ENCODE measurements at regions not wholly inside any gene's neighbourhood (a gene's known extent, or its start where the extent isn't known, plus 50 kb on each side); places are given as distances from the start of the nearest gene placed in this dataset.

DNA sequence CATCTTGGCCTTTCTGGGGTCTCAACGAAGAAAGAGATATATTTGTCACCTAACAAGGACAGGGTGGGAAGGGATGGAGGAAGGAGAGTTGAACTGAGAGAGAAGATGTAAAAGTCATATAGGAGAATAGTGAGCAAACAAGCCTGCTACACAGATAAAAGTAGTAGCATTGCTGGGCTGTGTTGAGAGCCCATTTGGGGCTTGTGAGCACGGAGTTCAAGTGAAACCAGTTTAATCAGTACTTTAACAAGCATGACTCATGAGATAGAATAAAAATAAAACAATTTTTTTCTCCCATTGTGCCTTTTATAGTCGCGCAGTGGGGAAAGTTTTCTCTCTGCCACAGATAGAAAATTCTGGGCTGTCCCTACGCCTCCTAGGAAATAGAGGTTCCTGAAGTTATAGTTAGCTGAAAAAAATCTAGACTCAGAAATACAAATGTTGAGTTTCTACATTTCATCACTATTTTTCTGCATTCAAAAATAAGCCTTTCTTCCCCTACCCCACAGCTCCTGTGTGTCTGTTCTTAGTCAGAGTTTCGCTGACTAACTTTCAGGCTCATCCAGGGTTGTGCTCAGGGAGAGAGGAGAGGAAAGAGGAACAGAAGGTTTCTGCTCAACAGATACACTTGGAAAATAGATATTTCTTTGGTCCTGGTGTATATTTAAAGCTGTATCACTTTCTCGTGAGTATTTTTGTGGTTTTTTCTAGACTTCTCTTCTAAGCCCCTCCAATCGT is 395.8 kb upstream of the ADAMTSL1 start:
- Histone ChIP-seq H2AFZ (ENCODE audit: low read depth, low read length) (no peak overlapping the region), H3K9ac (ENCODE audit: insufficient read depth in 1 of 2, low read depth in 2 of 2, low read length in 2 of 2) (no peak overlapping the region), H3K4me3 (no peak overlapping the region), H3K27ac (ENCODE audit: extremely low read depth, low read depth, low read length) (no peak overlapping the region), H3K4me1 (replicated peaks in 1 of 2; ENCODE audit: control insufficient read depth in 2 of 2, insufficient read depth in 2 of 2, low read length in 2 of 2) (no peaks in the 10 kb centered on the region), H3K79me2 (ENCODE audit: control insufficient read depth, insufficient read depth, low read length) (no peaks in the 10 kb centered on the region), H3K27me3 (ENCODE audit: control insufficient read depth in 2 of 2, insufficient read depth in 2 of 2, low read length in 2 of 2) (no peaks in the 10 kb centered on the region), H3K9me3 (replicated peaks; ENCODE audit: control insufficient read depth, insufficient read depth, low read depth, low read length) (no peaks in the 10 kb centered on the region), H3K4me2 (ENCODE audit: insufficient read depth, low read length) (no peak overlapping the region), H3K36me3 (ENCODE audit: control insufficient read depth, insufficient read depth, low read length) (no peaks in the 10 kb centered on the region), H3K9me1 (ENCODE audit: control insufficient read depth, insufficient read depth, low read length) (no peaks in the 10 kb centered on the region), H4K20me1 (replicated peaks; ENCODE audit: control insufficient read depth, insufficient read depth, low read length) (no peaks in the 10 kb centered on the region)
- intact Hi-C loops (cut with micrococcal nuclease): no loop called here
- WGBS (ENCODE audit: insufficient coverage, low coverage, missing lambda C conversion rate): 0% methylated on average over 8 of the region's 8 CpGs
- in situ Hi-C loops (cut with MboI): no loop called here
- CTCF ChIA-PET (ENCODE audit: low intra/inter-chr PET ratio): no interaction called here
- POLR2A ChIA-PET: no interaction called here
- FAIRE-seq (no peak), ATAC-seq (no peak), DNase-seq (ENCODE audit: extremely low read depth in 1 of 4, low spot score in 3 of 4) (no peak)
- BruUV-seq (replicated peaks): no TSS peak
- TF ChIP-seq MCM3 (IDR thresholded peaks at IDR 0.05): no peak
- TF ChIP-seq BMI1 (IDR thresholded peaks at IDR 0.05; ENCODE audit: low read length): no peak
- no peak for TF ChIP-seq TSC22D4 (tag; IDR thresholded peaks at IDR 0.05)
- TF ChIP-seq XRCC4 (IDR thresholded peaks at IDR 0.05; ENCODE audit: extremely low read depth, insufficient read depth, insufficient read length): no peak
- TF ChIP-seq, protein P1, sequence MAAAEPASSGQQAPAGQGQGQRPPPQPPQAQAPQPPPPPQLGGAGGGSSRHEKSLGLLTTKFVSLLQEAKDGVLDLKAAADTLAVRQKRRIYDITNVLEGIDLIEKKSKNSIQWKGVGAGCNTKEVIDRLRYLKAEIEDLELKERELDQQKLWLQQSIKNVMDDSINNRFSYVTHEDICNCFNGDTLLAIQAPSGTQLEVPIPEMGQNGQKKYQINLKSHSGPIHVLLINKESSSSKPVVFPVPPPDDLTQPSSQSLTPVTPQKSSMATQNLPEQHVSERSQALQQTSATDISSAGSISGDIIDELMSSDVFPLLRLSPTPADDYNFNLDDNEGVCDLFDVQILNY (CRISPR knock-in tag; IDR thresholded peaks at IDR 0.05): no peak
- TF ChIP-seq CSDE1 (IDR thresholded peaks at IDR 0.05): no peak
- TF ChIP-seq, protein P2, sequence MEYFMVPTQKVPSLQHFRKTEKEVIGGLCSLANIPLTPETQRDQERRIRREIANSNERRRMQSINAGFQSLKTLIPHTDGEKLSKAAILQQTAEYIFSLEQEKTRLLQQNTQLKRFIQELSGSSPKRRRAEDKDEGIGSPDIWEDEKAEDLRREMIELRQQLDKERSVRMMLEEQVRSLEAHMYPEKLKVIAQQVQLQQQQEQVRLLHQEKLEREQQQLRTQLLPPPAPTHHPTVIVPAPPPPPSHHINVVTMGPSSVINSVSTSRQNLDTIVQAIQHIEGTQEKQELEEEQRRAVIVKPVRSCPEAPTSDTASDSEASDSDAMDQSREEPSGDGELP (CRISPR knock-in tag; IDR thresholded peaks at IDR 0.05; ENCODE audit: borderline replicate concordance): no peak
- TF ChIP-seq PYGO2 (tag; IDR thresholded peaks at IDR 0.05): no peak
- TF ChIP-seq MEF2A (IDR thresholded peaks at IDR 0.05; ENCODE audit: control insufficient read depth, low read depth, low read length): no peak
- TF ChIP-seq RBM22 (IDR thresholded peaks at IDR 0.05; ENCODE audit: low read depth, low read length, poor library complexity, severe bottlenecking): no peak
- no peak for TF ChIP-seq HOXB6 (CRISPR knock-in tag; IDR thresholded peaks at IDR 0.05; ENCODE audit: borderline replicate concordance)
- no peak for TF ChIP-seq PRPF4 (IDR thresholded peaks at IDR 0.05; ENCODE audit: insufficient read depth, low read depth, low read length, poor library complexity, severe bottlenecking)
- no peak for TF ChIP-seq NCOR1 (IDR thresholded peaks at IDR 0.05)
- TF ChIP-seq, protein P3, sequence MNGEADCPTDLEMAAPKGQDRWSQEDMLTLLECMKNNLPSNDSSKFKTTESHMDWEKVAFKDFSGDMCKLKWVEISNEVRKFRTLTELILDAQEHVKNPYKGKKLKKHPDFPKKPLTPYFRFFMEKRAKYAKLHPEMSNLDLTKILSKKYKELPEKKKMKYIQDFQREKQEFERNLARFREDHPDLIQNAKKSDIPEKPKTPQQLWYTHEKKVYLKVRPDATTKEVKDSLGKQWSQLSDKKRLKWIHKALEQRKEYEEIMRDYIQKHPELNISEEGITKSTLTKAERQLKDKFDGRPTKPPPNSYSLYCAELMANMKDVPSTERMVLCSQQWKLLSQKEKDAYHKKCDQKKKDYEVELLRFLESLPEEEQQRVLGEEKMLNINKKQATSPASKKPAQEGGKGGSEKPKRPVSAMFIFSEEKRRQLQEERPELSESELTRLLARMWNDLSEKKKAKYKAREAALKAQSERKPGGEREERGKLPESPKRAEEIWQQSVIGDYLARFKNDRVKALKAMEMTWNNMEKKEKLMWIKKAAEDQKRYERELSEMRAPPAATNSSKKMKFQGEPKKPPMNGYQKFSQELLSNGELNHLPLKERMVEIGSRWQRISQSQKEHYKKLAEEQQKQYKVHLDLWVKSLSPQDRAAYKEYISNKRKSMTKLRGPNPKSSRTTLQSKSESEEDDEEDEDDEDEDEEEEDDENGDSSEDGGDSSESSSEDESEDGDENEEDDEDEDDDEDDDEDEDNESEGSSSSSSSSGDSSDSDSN (IDR thresholded peaks at IDR 0.05; ENCODE audit: borderline replicate concordance in 1 of 2, low read depth in 2 of 2, low read length in 2 of 2): no peak
- TF ChIP-seq, protein P4, sequence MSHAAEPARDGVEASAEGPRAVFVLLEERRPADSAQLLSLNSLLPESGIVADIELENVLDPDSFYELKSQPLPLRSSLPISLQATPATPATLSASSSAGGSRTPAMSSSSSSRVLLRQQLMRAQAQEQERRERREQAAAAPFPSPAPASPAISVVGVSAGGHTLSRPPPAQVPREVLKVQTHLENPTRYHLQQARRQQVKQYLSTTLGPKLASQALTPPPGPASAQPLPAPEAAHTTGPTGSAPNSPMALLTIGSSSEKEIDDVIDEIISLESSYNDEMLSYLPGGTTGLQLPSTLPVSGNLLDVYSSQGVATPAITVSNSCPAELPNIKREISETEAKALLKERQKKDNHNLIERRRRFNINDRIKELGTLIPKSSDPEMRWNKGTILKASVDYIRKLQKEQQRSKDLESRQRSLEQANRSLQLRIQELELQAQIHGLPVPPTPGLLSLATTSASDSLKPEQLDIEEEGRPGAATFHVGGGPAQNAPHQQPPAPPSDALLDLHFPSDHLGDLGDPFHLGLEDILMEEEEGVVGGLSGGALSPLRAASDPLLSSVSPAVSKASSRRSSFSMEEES (CRISPR knock-in tag; IDR thresholded peaks at IDR 0.05): no peak
- TF ChIP-seq, protein P5, sequence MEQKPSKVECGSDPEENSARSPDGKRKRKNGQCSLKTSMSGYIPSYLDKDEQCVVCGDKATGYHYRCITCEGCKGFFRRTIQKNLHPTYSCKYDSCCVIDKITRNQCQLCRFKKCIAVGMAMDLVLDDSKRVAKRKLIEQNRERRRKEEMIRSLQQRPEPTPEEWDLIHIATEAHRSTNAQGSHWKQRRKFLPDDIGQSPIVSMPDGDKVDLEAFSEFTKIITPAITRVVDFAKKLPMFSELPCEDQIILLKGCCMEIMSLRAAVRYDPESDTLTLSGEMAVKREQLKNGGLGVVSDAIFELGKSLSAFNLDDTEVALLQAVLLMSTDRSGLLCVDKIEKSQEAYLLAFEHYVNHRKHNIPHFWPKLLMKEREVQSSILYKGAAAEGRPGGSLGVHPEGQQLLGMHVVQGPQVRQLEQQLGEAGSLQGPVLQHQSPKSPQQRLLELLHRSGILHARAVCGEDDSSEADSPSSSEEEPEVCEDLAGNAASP (IDR thresholded peaks at IDR 0.05): no peak

Measured in K562 (cell line).